Prostate gland (tissue), 2 donors: ENCODE measurements at regions not wholly inside any gene's neighbourhood (a gene's known extent, or its start where the extent isn't known, plus 50 kb on each side); places are given as distances from the start of the nearest gene placed in this dataset.
"Not testable (repeated sequence)": the region's sequence is repeated elsewhere in the genome, so short reads cannot be mapped to it uniquely, and the experiment has no call there.

Experiments
- DNase-seq: peaks from one replicate; pipeline ENCODE4 v3.0.0-alpha.2; 2019; ENCODE audit warnings: low spot score
- H3K27ac ChIP-seq, 2 donors: fragments of 200-600 bp; sonication (generic); 2 replicates each; pipeline ENCODE4 v1.5.1; 2017 to 2019
- H3K27me3 ChIP-seq: fragments of 200-600 bp; sonication (generic); replicated peaks from 2 replicates; pipeline ENCODE4 v1.5.1; 2019; ENCODE audit not compliant: insufficient read depth
- H3K36me3 ChIP-seq, 2 donors: fragments of 200-600 bp; sonication (generic); 1 replicate in 1 of 2; 2 replicates in 1 of 2; pipeline versions ENCODE4 v1.5.1 to v1.8.1; 2017 to 2019
- H3K4me1 ChIP-seq: fragments of 200-600 bp; sonication (generic); replicated peaks from 2 replicates; pipeline ENCODE4 v1.5.1; 2019
- H3K4me3 ChIP-seq, 2 donors: fragments of 200-600 bp; sonication (generic); 2 replicates each; pipeline ENCODE4 v1.5.1; 2017 to 2019
- H3K9me3 ChIP-seq: fragments of 200-600 bp; sonication (generic); 2 replicates; pipeline ENCODE4 v1.5.1; 2017
- POLR2A ChIP-seq: fragments of 450-650 bp; IDR thresholded peaks from one replicate; pipeline ENCODE4 v1.6.1; 2016; ENCODE audit warnings: antibody characterized with exemption, mild to moderate bottlenecking
- POLR2AphosphoS5 ChIP-seq: sonication (generic); formaldehyde crosslinking; IDR thresholded peaks from one replicate; pipeline ENCODE4 v1.6.1; 2017; ENCODE audit warnings: antibody characterized with exemption
- WGBS: methylation state at CpG from one replicate; pipeline ENCODE4 v1.1.5; 2018; 5-methylcytosine and 5-hydroxymethylcytosine counted together
- intact Hi-C: fragments of 100-400 bp; cut with DNase I; formaldehyde crosslinking; loops from one replicate; pipeline ENCODE4 v1.14.2; 2022
- TF ChIP-seq, protein P1 (sequence below), 4 experiments: fragments of 200-600 bp in 2 of 4; fragments of 450-650 bp in 2 of 4; sonication (generic) in 2 of 4; IDR thresholded peaks; 1 replicate in 3 of 4; 2 replicates in 1 of 4; pipeline ENCODE4 v1.5.1; 2016 to 2019; ENCODE audit warnings: antibody characterized with exemption in 4 of 4, mild to moderate bottlenecking in 2 of 4, moderate library complexity in 2 of 4

DNA sequence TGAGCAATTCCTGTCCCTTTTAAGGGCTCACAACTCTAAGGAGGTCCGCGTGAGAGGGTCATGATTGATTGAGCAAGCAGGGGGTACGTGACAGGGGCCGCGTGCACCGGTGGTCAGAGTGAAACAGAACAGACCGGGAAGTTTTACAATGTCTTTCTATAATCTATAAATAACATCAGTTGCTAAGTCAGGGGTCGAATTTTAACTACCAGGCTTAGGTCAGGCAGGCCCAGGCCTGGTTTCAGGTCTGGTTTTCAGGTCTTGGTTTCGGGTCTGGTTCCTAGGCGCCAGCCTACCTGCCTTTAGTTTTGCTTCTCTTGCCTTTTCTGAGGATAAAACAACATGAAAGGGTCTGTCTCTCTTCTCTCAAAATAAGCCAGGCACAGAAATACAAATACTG, 476.0 kb upstream of the CAMK1G start:
- DNase-seq, result no peak
- H3K27me3 ChIP-seq, result no peaks in the 10 kb centered on the region
- TF ChIP-seq, protein P1, sequence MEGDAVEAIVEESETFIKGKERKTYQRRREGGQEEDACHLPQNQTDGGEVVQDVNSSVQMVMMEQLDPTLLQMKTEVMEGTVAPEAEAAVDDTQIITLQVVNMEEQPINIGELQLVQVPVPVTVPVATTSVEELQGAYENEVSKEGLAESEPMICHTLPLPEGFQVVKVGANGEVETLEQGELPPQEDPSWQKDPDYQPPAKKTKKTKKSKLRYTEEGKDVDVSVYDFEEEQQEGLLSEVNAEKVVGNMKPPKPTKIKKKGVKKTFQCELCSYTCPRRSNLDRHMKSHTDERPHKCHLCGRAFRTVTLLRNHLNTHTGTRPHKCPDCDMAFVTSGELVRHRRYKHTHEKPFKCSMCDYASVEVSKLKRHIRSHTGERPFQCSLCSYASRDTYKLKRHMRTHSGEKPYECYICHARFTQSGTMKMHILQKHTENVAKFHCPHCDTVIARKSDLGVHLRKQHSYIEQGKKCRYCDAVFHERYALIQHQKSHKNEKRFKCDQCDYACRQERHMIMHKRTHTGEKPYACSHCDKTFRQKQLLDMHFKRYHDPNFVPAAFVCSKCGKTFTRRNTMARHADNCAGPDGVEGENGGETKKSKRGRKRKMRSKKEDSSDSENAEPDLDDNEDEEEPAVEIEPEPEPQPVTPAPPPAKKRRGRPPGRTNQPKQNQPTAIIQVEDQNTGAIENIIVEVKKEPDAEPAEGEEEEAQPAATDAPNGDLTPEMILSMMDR (IDR thresholded peaks at IDR 0.05), result no peak
- TF ChIP-seq POLR2A (no peak), POLR2AphosphoS5 (no peak)
- whole genome bisulfite sequencing, result 82% methylated on average over 10 of the region's 10 CpGs
- H3K4me1 ChIP-seq, result no peaks in the 10 kb centered on the region
- H3K36me3 ChIP-seq, result no peaks in the 10 kb centered on the region
- H3K4me3 ChIP-seq, result no peak overlapping the region
- no peaks in the 10 kb centered on the region for H3K9me3 ChIP-seq
- H3K27ac ChIP-seq, result no peak overlapping the region
- intact Hi-C loops, result no loop called here

DNA sequence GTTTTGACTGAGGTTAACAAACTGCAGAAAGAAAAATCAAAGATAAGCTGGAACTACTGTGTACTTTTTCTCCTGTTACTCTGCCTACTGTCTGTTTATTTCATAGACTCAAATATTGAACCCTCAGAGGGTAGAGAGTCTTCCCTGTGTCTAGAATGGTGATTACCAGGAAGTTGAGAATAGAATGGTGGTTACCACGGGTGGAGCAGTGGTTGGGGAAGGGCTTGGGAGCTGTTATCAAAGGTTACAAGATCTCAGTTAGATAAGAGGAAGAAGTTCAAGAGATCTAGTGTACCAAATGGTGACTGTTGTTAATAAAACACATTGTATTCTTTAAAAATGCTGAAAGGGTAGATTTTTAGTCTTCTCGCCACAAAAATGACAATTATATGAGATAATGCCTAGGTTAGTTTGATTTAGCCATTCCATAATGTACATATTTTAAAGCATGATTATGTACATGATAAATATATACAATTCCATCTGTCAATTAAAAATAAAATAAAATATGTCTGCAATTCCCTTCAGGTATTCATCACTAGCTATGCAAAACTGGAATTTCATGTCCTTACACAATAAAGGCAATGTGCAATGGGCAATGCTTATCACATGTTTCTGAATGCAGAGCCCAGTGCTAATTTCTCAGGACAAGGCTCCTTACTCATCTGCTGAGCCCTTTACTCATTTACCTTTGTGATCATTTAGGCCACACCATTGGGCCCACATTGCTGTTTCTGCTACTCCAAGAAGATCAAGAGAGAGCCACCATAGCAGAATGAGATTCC, 474.3 kb upstream of the CAMK1G start:
- DNase-seq, result no peak
- H3K27ac ChIP-seq, result no peak overlapping the region
- H3K9me3 ChIP-seq, result no peaks in the 10 kb centered on the region
- H3K27me3 ChIP-seq, result no peaks in the 10 kb centered on the region
- H3K36me3 ChIP-seq, result no peaks in the 10 kb centered on the region
- no peak overlapping the region for H3K4me3 ChIP-seq
- 73% methylated on average over 2 of the region's 2 CpGs for WGBS
- TF ChIP-seq POLR2AphosphoS5 (no peak), POLR2A (no peak)
- TF ChIP-seq, protein P1 (IDR thresholded peaks at IDR 0.05), result no peak
- H3K4me1 ChIP-seq, result no peaks in the 10 kb centered on the region
- intact Hi-C loops, result no loop called here

DNA sequence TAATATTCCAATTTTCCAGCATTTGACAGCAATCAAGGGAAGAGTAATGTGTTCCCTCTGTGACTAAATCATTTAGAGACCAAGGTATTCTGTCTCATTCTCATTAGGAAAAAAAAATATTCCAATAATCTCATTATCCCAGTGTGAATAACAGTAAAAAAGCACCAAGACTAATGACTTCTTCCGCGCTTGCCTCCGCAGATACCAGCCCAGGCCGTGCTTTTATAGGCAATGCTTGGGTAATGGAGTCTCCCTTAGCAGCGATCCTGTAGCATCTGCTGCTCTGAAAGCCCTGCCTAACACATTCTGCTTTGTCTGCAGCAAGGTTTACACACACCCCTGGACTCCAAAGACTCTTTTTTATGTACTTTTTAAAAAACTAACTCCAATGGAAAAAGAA, 470.0 kb upstream of the CAMK1G start:
- 24% methylated on average over 5 of the region's 5 CpGs for WGBS
- Histone ChIP-seq H3K9me3 (no peaks in the 10 kb centered on the region), H3K36me3 (no peaks in the 10 kb centered on the region), H3K4me1 (no peaks in the 10 kb centered on the region), H3K27me3 (no peaks in the 10 kb centered on the region), H3K27ac (no peak overlapping the region), H3K4me3 (no peak overlapping the region)
- intact Hi-C loops, result no loop called here
- TF ChIP-seq POLR2A (no peak), POLR2AphosphoS5 (no peak)
- TF ChIP-seq, protein P1 (IDR thresholded peaks at IDR 0.05), result no peak
- no peak for DNase-seq

DNA sequence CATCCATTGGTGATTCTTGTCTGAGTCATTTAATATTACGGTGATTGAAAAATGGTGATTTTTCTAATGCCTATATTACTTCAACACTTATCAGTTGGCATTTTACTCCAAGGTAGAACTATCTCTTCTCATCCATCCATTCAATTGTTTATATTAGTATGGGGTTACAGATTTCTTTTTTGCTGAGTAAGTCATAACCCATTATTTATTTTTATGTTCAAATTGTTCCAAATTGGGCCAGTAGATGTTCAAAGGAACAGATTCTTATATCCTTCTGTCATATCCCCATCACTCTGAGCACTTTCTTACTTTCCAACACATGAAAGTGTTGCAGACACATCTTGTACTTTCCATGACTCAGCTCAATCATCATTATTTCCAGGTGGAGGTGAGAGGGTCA, 466.8 kb upstream of the CAMK1G start:
- intact Hi-C loops, result no loop called here
- no peaks in the 10 kb centered on the region for H3K9me3 ChIP-seq
- H3K27me3 ChIP-seq, result no peaks in the 10 kb centered on the region
- no peak overlapping the region for H3K4me3 ChIP-seq
- WGBS, result 98% methylated on average over 1 of the region's 1 CpG
- H3K4me1 ChIP-seq, result no peaks in the 10 kb centered on the region
- no peaks in the 10 kb centered on the region for H3K36me3 ChIP-seq
- no peak for TF ChIP-seq POLR2A
- TF ChIP-seq POLR2AphosphoS5, result no peak
- TF ChIP-seq, protein P1 (IDR thresholded peaks at IDR 0.05), result no peak
- H3K27ac ChIP-seq, result no peak overlapping the region
- DNase-seq, result no peak

DNA sequence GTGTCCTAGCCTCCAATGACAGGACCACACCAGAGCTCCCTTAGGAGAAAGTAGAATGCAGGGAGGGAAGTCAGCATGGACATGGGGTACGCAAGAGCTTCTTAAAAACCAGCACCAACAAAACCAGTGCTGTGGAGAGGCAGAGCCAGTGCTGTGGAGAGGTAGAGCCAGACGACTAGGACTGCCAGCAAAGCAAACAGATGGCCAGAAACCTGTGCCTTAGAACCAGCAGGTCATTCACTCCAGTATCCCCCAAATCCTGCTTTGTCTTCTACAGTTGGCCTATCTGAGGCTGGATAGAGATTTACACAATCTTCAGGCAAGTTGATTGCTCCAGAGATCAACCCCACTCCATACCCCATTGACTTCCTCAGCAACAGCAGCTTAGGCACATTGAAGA, 459.9 kb upstream of the CAMK1G start:
- WGBS, result 81% methylated on average over 2 of the region's 2 CpGs
- Histone ChIP-seq H3K36me3 (no peaks in the 10 kb centered on the region), H3K4me1 (no peaks in the 10 kb centered on the region), H3K4me3 (no peak overlapping the region), H3K27me3 (no peaks in the 10 kb centered on the region), H3K27ac (no peak overlapping the region), H3K9me3 (no peaks in the 10 kb centered on the region)
- intact Hi-C loops, result no loop called here
- no peak for DNase-seq
- TF ChIP-seq POLR2AphosphoS5 (no peak), POLR2A (no peak)
- TF ChIP-seq, protein P1 (IDR thresholded peaks at IDR 0.05), result no peak

DNA sequence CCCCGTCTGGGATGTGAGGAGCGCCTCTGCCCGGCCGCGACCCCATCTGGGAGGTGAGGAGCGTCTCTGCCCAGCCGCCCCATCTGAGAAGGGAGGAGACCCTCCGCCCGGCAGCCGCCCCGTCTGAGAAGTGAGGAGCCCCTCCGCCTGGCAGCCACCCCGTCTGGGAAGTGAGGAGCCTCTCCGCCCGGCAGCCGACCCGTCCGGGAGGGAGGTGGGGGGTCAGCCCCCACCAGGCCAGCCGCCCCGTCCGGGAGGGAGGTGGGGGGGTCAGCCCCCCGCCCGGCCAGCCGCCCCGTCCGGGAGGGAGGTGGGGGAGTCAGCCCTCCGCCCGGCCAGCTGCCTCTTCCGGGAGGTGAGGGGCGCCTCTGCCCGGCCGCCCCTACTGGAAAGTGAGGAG, 454.4 kb upstream of the CAMK1G start:
- H3K4me1 ChIP-seq, intact Hi-C loops, DNase-seq, H3K4me3 ChIP-seq, H3K27ac ChIP-seq, H3K9me3 ChIP-seq, H3K27me3 ChIP-seq, H3K36me3 ChIP-seq: not testable (repeated sequence)
- no CpG with 5 or more reads among the region's 32 CpGs for WGBS
